Suprapubic skin (tissue), 3 donors: ENCODE measurements at regions not wholly inside any gene's neighbourhood (a gene's known extent, or its start where the extent isn't known, plus 50 kb on each side); places are given as distances from the start of the nearest gene placed in this dataset.
A peak's percentile ranks its signal among the peaks of the same experiment; 100 is the strongest.

Experiments
- CTCF ChIP-seq, 2 donors: fragments of 200-600 bp in 1 of 2; fragments of 450-650 bp in 1 of 2; sonication (generic) in 1 of 2; IDR thresholded peaks; one replicate each; pipeline ENCODE4 v1.5.1; 2016 to 2019; ENCODE audit warnings: antibody characterized with exemption in 2 of 2, mild to moderate bottlenecking in 1 of 2, moderate library complexity in 1 of 2
- POLR2A ChIP-seq, 2 donors: fragments of 450-650 bp; IDR thresholded peaks; one replicate each; pipeline ENCODE4 v1.6.1; 2017; ENCODE audit warnings: antibody characterized with exemption in 2 of 2, mild to moderate bottlenecking in 2 of 2, moderate library complexity in 2 of 2

- TF ChIP-seq POLR2A (IDR thresholded peaks at IDR 0.05), result no peak
- peak; percentile 72 to 89 for TF ChIP-seq CTCF (IDR thresholded peaks at IDR 0.05)
Measured at GRCh38 chr3:16048435-16049318, 125.8 kb upstream of the GALNT15 start.
